SK-N-MC (cell line): ENCODE measurements at regions not wholly inside any gene's neighbourhood (a gene's known extent, or its start where the extent isn't known, plus 50 kb on each side); places are given as distances from the start of the nearest gene placed in this dataset.

ENCODE experiments used
- EZH2 ChIP-seq: fragments of 200-600 bp; sonication (generic); IDR thresholded peaks from one replicate; pipeline ENCODE4 v1.6.1; 2017; ENCODE audit warnings: antibody characterized with exemption
- FOXP2 ChIP-seq: optimal IDR thresholded peaks from 2 replicates; pipeline ENCODE3; 2011; ENCODE audit warnings: mild to moderate bottlenecking, moderate library complexity; ENCODE audit not compliant: insufficient read depth; ENCODE audit errors: extremely low read length, control extremely low read depth
- POLR2AphosphoS5 ChIP-seq: IDR thresholded peaks from 2 replicates; pipeline ENCODE4 v1.6.1; 2012; ENCODE audit warnings: mild to moderate bottlenecking, low read depth, low read length, borderline replicate concordance

DNA sequence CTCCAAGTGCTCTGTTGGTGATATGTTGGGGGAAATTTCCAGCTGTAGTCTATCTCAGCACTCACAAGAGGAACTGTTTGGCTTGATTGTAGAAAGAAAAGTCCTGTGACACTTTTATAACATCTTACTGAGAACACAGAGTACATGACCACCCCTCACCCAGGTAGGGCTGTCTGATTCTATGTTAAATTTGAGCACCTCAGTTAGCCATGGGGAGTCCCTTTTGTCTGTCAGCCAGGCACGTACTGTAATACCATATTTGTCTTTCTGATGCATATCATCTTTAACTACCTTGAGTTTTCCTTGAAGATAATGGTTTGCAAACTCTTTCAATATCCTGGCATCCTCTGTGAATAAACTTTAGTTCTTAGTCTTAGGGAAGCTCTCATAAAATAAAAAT lies 164.5 kb downstream of the IZUMO3 start:
- no peak for TF ChIP-seq EZH2
- TF ChIP-seq POLR2AphosphoS5 = no peak
- no peak for TF ChIP-seq FOXP2
